GM12864 (cell line): ENCODE measurements at regions not wholly inside any gene's neighbourhood (a gene's known extent, or its start where the extent isn't known, plus 50 kb on each side); places are given as distances from the start of the nearest gene placed in this dataset.

Experiments
- DNase-seq: peaks from one replicate; pipeline ENCODE4 v3.0.0-alpha.2; 2011; ENCODE audit warnings: low read depth
- H3K4me3 ChIP-seq: 2 replicates; pipeline ENCODE4 v1.5.1; 2011; ENCODE audit warnings: mild to moderate bottlenecking, low read depth, low read length, control low read depth
- TF ChIP-seq, protein P1 (sequence below): IDR thresholded peaks from 2 replicates; pipeline ENCODE4 v1.5.1; 2011; ENCODE audit warnings: low read depth, mild to moderate bottlenecking, moderate library complexity, low read length, control low read depth, inconsistent platforms; ENCODE audit errors: missing control alignments

DNA sequence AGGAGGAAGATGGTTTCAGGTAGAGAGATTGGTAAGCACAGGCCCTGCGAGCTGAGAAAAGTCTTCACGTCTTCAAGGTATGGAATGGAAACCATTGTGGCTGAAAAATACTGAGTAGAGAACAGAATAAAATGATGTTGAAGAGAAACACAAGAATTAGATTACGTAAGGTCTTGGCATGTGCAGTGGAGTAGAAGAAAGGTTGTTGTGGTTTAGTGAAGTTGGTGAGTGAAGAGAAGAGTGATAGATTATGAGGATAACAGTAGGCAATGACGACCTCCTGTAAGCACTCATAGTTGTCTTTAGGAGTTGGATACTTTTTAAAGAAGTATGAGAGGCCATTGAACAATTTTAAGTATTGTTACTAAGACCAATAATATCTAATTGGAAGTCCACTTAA, 642.6 kb downstream of the PCDH7 start:
- DNase-seq = no peak
- TF ChIP-seq, protein P1, sequence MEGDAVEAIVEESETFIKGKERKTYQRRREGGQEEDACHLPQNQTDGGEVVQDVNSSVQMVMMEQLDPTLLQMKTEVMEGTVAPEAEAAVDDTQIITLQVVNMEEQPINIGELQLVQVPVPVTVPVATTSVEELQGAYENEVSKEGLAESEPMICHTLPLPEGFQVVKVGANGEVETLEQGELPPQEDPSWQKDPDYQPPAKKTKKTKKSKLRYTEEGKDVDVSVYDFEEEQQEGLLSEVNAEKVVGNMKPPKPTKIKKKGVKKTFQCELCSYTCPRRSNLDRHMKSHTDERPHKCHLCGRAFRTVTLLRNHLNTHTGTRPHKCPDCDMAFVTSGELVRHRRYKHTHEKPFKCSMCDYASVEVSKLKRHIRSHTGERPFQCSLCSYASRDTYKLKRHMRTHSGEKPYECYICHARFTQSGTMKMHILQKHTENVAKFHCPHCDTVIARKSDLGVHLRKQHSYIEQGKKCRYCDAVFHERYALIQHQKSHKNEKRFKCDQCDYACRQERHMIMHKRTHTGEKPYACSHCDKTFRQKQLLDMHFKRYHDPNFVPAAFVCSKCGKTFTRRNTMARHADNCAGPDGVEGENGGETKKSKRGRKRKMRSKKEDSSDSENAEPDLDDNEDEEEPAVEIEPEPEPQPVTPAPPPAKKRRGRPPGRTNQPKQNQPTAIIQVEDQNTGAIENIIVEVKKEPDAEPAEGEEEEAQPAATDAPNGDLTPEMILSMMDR = no peak
- H3K4me3 ChIP-seq = no peak overlapping the region

DNA sequence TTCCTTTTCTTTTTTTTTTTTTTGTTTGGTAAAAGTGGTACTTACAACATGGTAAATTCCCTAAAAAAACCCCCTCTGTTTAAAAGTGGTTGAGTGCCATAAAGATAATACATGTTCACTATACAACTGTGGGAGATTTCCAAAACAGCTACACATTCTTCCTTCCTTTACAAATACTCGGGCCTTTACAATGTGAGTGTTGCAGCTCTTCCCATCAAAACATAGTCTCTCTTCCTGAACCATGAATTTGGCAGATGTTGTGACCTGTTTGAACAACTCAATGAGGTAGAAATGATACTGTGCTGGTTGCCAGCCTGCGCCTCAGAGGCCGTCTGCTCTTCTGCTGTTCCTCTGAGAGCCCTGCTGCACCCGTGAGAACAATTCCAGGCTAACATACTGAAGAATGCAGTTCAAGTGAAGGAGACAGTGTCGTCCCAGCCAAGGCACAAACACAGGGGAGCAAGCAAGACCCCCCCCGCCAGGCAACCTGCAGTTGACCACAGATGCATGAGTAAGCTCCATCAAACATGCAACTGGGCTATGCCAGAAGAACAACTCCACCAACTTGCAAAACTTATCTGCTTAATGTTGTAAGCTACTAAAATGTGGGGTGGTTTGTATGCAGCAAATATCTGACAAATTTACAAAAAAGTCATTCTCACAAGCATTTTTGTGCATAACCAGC, 645.0 kb downstream of the PCDH7 start:
- DNase-seq = no peak
- TF ChIP-seq, protein P1 = no peak
- no peak overlapping the region for H3K4me3 ChIP-seq

DNA sequence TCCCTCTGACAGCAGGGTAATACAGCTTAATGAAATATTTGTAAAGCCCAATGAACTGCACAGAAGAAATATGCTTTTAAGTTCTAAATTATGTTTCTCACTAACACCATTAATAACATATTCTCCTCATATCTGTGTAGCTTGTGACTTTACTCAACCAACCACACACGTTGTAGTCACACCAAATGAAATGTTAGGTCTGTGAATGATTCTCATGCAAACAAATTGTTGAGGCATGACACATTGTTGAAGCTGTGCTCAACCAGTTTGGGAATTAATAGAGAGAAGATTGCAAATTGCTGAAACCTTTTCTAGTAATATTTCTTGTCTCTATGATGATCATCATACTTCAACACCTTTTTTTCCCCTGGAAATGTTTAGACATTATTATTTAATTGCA, 645.9 kb downstream of the PCDH7 start:
- TF ChIP-seq, protein P1 = no peak
- DNase-seq = no peak
- H3K4me3 ChIP-seq = no peak overlapping the region

DNA sequence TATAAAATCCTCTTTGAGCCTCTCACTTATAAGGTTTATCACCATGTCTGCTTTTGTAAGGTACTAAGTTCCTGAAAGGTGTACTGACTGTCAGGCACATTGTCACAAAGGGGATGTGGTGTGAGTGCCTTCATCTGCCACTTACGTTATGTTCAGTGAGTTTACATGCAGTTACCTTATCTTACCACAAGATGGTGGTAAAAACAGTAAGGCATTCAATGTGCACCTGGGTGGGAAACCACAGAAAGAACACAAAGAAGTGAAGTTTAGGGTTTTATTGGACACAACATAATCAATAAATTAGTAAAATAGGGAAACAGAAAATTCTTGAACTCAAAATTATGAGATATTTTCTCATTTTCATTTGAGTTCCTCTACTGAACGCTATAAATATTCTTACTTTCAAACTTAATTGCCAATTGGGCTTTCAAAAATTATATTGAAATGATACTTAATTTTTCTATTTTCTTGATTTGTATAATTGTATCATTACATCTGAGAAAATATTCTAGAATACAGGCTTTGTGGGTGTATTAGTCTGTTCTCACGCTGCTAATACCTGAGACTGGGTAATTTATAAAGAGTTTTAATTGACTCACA, 650.8 kb downstream of the PCDH7 start:
- DNase-seq = no peak
- no peak overlapping the region for H3K4me3 ChIP-seq
- TF ChIP-seq, protein P1 = peak; percentile 66

DNA sequence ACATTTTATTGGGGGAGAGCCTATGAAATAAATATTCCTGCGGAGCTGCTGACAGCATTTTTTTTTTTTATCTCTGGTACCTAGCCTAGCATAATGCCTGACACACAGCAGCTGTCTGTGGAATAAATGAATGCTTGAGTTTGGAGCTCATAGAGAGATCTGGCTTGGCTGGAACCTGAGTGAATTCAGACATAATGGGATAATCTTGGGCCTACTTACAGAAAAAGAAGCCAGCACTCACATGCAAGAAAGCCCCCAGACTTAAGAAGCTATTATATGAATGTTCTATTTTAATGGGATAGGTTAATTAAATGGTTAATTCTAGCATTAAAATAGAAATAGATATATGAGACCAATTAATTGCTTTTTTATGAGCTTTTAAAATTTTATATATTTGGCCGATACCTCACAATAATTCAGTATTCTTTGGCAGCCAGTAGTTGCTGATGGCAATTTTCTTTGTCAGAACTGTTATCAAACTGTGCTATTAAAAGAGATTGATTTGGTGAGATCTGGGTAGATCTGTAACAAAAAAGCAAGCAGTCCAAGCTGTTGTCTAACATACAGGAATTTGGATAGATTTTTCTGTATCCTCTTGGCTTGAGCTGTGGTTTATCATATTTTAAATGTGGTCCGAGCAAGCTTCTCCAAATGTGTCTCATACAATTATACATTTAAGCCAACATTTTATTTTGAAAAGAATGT, 654.2 kb downstream of the PCDH7 start:
- TF ChIP-seq, protein P1 = no peak
- no peak overlapping the region for H3K4me3 ChIP-seq
- no peak for DNase-seq

DNA sequence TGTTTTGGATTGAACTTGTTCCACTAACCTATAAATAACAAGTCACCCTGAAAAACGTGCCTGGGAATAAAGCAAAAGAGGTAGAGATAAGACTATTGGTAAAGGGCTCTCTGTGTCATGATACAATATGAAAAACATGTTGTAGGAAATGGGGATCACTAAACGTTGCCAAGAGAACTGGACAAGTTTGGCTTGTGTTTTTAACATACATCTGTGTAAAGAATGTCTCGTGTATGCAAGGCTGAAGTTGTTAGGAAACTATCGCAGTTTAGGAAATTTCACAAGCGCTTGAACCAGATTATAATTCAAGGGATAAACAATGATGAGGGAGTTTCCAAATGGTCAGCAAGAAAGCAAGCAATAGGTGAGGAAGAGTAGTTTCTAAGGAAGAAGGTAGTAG, 655.8 kb downstream of the PCDH7 start:
- H3K4me3 ChIP-seq = no peak overlapping the region
- TF ChIP-seq, protein P1 = no peak
- no peak for DNase-seq

DNA sequence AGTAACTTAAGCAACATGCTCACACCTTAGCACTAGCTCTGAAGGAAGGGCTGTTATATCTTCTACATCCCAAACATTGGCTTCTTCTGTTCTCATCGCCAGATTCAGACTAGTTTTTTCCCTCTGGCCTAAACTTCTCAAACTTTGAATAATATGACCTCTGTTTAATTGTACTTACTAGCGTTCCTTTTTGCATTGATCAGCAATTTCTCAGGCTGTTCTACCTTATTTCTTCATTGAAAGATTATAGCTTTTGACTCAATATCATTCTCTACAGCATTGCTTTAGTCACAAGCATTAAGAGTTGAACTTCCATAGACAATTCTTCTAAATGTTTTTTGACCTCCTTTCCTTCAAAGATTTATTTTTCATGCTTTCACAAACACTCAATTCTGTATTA, 659.2 kb downstream of the PCDH7 start:
- no peak for DNase-seq
- no peak overlapping the region for H3K4me3 ChIP-seq

More for the DNA sequence above, 659.2 kb downstream of the PCDH7 start:
- TF ChIP-seq, protein P1 = no peak
